ENCODE measurements at regions not wholly inside any gene's neighbourhood (a gene's known extent, or its start where the extent isn't known, plus 50 kb on each side); places are given as distances from the start of the nearest gene placed in this dataset.

DNA sequence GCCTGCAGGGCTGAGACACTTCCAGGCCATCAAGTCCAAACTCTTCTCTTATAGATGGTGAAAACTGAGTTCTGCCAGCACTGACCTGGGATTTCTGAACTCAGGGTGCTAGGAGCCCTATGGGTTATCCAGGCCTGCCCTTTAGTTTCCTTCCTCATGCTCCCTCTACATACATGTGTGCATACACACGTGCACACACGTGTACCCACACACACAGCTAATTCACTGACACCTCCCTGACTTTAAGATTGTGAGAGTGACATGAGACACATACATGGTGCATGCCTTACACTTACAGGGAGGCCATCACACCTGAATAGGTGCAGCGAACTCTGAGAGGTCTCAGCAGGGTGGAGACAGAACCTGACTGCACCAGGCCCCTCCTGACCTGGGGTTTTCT lies 267.4 kb downstream of the CYP26B1 start:
- ChIA-PET CTCF (no interaction called here), POLR2A (ENCODE audit: low non-redundant PET) (no interaction called here)
- no peak for DNase-seq (ENCODE audit: low spot score)
- Histone ChIP-seq H3K9me3 (ENCODE audit: low read depth, low read length, poor library complexity, severe bottlenecking) (no peaks in the 10 kb centered on the region), H3K4me1 (ENCODE audit: insufficient read depth, low read length, poor library complexity, severe bottlenecking) (peaks cover 8% of the 10 kb centered on the region), H3K27me3 (replicated peaks; ENCODE audit: insufficient read depth, low read depth, low read length, poor library complexity) (no peaks in the 10 kb centered on the region), H3K36me3 (ENCODE audit: insufficient read depth, low read length, poor library complexity, severe bottlenecking) (no peaks in the 10 kb centered on the region), H3K27ac (ENCODE audit: low read depth, low read length, poor library complexity, severe bottlenecking) (no peak overlapping the region), H3K4me3 (ENCODE audit: low read depth, low read length, poor library complexity, severe bottlenecking) (no peak overlapping the region)
- BruUV-seq (replicated peaks), result no TSS peak
- intact Hi-C loops (cut with micrococcal nuclease; ENCODE audit: unreplicated experiment), result no loop called here
- TF ChIP-seq EZH2 (IDR thresholded peaks at IDR 0.05; ENCODE audit: borderline replicate concordance, low read depth, low read length, poor library complexity, severe bottlenecking), result no peak
- no peak for TF ChIP-seq CTCF (conservative IDR thresholded peaks at IDR 0.05; ENCODE audit: low read depth, low read length)

DNA sequence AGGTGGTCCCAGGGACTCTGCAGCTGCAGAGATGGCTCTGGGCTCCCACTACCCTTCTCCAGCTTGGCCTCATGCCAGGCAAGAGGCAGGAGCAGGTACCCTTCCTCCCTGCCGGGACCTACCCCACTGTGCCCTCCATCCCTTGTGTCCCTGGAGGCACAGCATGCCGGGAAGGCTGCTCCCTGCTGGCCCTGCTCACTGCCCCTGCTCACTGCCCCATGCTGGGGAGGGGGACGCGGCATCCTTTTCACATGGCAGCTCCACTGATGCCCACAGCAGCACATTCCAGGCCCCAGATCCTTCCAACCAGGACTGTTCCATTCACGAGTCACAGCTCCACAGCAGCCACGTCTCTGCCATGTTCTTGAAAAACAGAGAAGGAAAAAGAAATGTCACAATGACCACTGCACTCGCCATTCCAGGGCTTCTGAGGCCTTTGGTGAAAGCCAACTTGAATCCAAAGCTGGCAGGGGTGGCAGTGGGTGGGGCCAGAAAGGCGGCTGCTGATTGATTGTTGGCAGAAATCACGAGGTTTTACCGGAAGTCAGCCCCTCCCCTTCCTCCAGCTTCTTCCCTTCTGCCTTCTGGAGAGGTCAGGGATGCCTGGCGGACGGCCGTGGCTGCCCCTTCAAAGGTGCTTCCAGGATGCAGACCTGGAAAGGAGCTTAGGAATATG lies 268.0 kb downstream of the CYP26B1 start:
- TF ChIP-seq EZH2 (IDR thresholded peaks at IDR 0.05; ENCODE audit: borderline replicate concordance, low read depth, low read length, poor library complexity, severe bottlenecking) (no peak), CTCF (conservative IDR thresholded peaks at IDR 0.05; ENCODE audit: low read depth, low read length) (no peak)
- Histone ChIP-seq H3K27me3 (replicated peaks; ENCODE audit: insufficient read depth, low read depth, low read length, poor library complexity) (no peaks in the 10 kb centered on the region), H3K4me1 (ENCODE audit: insufficient read depth, low read length, poor library complexity, severe bottlenecking) (peaks cover 8% of the 10 kb centered on the region), H3K9me3 (ENCODE audit: low read depth, low read length, poor library complexity, severe bottlenecking) (no peaks in the 10 kb centered on the region), H3K27ac (ENCODE audit: low read depth, low read length, poor library complexity, severe bottlenecking) (no peak overlapping the region), H3K4me3 (ENCODE audit: low read depth, low read length, poor library complexity, severe bottlenecking) (no peak overlapping the region), H3K36me3 (ENCODE audit: insufficient read depth, low read length, poor library complexity, severe bottlenecking) (no peaks in the 10 kb centered on the region)
- POLR2A ChIA-PET (ENCODE audit: low non-redundant PET), result no interaction called here
- no TSS peak for BruUV-seq (replicated peaks)
- no peak for DNase-seq (ENCODE audit: low spot score)
- CTCF ChIA-PET, result no interaction called here
- intact Hi-C loops (cut with micrococcal nuclease; ENCODE audit: unreplicated experiment), result no loop called here

GRCh38 chr2:71878626-71879508 lies 268.8 kb downstream of the CYP26B1 start:
- Histone ChIP-seq H3K9me3 (ENCODE audit: low read depth, low read length, poor library complexity, severe bottlenecking) (no peaks in the 10 kb centered on the region), H3K27ac (ENCODE audit: low read depth, low read length, poor library complexity, severe bottlenecking) (no peak overlapping the region), H3K4me3 (ENCODE audit: low read depth, low read length, poor library complexity, severe bottlenecking) (no peak overlapping the region), H3K27me3 (replicated peaks; ENCODE audit: insufficient read depth, low read depth, low read length, poor library complexity) (no peaks in the 10 kb centered on the region), H3K4me1 (ENCODE audit: insufficient read depth, low read length, poor library complexity, severe bottlenecking) (peaks cover 8% of the 10 kb centered on the region), H3K36me3 (ENCODE audit: insufficient read depth, low read length, poor library complexity, severe bottlenecking) (no peaks in the 10 kb centered on the region)
- ChIA-PET CTCF (no interaction called here), POLR2A (ENCODE audit: low non-redundant PET) (no interaction called here)
- no TSS peak for BruUV-seq (replicated peaks)
- no peak for TF ChIP-seq CTCF (conservative IDR thresholded peaks at IDR 0.05; ENCODE audit: low read depth, low read length)
- no peak for TF ChIP-seq EZH2 (IDR thresholded peaks at IDR 0.05; ENCODE audit: borderline replicate concordance, low read depth, low read length, poor library complexity, severe bottlenecking)
- no peak for DNase-seq (ENCODE audit: low spot score)
- intact Hi-C loops (cut with micrococcal nuclease; ENCODE audit: unreplicated experiment), result no loop called here

Measured in A673 (cell line).